Left ventricle myocardium inferior (tissue), 1 donor: ENCODE measurements at regions not wholly inside any gene's neighbourhood (a gene's known extent, or its start where the extent isn't known, plus 50 kb on each side); places are given as distances from the start of the nearest gene placed in this dataset.

Experiments
- DNase-seq: peaks from one replicate; pipeline ENCODE4 v3.0.0-alpha.2; 2020
- H3K27ac ChIP-seq: fragments of 200-600 bp; replicated peaks from 2 replicates; pipeline ENCODE4 v1.8.0; 2021
- H3K27me3 ChIP-seq: fragments of 200-600 bp; 2 replicates; pipeline ENCODE4 v1.8.0; 2021; ENCODE audit warnings: low read depth
- H3K36me3 ChIP-seq: fragments of 200-600 bp; 2 replicates; pipeline ENCODE4 v1.8.0; 2021
- H3K4me1 ChIP-seq: fragments of 200-600 bp; 2 replicates; pipeline ENCODE4 v1.8.0; 2021
- H3K4me3 ChIP-seq: fragments of 200-600 bp; 2 replicates; pipeline ENCODE4 v1.8.0; 2021; ENCODE audit warnings: mild to moderate bottlenecking, moderate library complexity
- H3K9me3 ChIP-seq: fragments of 200-600 bp; replicated peaks from 2 replicates; pipeline ENCODE4 v1.8.0; 2021
- intact Hi-C: fragments of 100-400 bp; cut with micrococcal nuclease; formaldehyde crosslinking; loops from one replicate; pipeline ENCODE4 v1.11.0; 2022
- TF ChIP-seq, protein P1 (sequence below): fragments of 200-600 bp; IDR thresholded peaks from 2 replicates; pipeline ENCODE4 v1.8.0; 2021; ENCODE audit warnings: antibody characterized with exemption, mild to moderate bottlenecking, borderline replicate concordance
- donor health status: DM: no; HTN: yes; CAD: no; lungs with severe emphysema.

GRCh38 chr7:118129041-118129795, 54.7 kb upstream of the LSM8 start:
- H3K4me3 ChIP-seq, result no peak overlapping the region
- intact Hi-C loops, result no loop called here
- H3K27ac ChIP-seq, result no peak overlapping the region
- no peaks in the 10 kb centered on the region for H3K4me1 ChIP-seq
- peaks cover 20% of the 10 kb centered on the region for H3K9me3 ChIP-seq
- H3K27me3 ChIP-seq, result no peaks in the 10 kb centered on the region
- TF ChIP-seq, protein P1, sequence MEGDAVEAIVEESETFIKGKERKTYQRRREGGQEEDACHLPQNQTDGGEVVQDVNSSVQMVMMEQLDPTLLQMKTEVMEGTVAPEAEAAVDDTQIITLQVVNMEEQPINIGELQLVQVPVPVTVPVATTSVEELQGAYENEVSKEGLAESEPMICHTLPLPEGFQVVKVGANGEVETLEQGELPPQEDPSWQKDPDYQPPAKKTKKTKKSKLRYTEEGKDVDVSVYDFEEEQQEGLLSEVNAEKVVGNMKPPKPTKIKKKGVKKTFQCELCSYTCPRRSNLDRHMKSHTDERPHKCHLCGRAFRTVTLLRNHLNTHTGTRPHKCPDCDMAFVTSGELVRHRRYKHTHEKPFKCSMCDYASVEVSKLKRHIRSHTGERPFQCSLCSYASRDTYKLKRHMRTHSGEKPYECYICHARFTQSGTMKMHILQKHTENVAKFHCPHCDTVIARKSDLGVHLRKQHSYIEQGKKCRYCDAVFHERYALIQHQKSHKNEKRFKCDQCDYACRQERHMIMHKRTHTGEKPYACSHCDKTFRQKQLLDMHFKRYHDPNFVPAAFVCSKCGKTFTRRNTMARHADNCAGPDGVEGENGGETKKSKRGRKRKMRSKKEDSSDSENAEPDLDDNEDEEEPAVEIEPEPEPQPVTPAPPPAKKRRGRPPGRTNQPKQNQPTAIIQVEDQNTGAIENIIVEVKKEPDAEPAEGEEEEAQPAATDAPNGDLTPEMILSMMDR, result no peak
- no peak for DNase-seq
- no peaks in the 10 kb centered on the region for H3K36me3 ChIP-seq

DNA sequence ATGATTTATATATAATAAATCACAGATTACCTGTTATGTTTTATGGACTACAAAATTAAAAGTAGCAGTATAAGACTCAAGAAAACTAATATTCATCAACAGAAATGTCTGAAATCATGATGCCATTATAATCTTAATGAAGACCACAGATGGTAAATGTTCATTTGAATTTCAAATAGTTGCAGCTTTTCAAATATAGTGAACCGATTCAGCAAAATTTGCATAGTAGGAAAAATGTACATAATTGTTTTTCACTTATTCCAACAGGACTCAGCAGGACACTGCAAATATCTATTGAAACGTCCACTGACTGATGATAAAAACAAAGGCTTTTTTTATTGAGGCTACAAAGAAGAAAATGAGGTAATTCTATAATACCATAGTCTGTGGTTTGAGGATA, 51.2 kb upstream of the LSM8 start:
- intact Hi-C loops, result no loop called here
- H3K27ac ChIP-seq, result no peak overlapping the region

More for the DNA sequence above, 51.2 kb upstream of the LSM8 start:
- Histone ChIP-seq H3K27me3 (no peaks in the 10 kb centered on the region), H3K4me3 (no peak overlapping the region), H3K36me3 (no peaks in the 10 kb centered on the region), H3K9me3 (peaks cover 12% of the 10 kb centered on the region), H3K4me1 (no peaks in the 10 kb centered on the region)
- TF ChIP-seq, protein P1, result no peak
- no peak for DNase-seq
